ENCODE measurements at regions not wholly inside any gene's neighbourhood (a gene's known extent, or its start where the extent isn't known, plus 50 kb on each side); places are given as distances from the start of the nearest gene placed in this dataset.

DNA sequence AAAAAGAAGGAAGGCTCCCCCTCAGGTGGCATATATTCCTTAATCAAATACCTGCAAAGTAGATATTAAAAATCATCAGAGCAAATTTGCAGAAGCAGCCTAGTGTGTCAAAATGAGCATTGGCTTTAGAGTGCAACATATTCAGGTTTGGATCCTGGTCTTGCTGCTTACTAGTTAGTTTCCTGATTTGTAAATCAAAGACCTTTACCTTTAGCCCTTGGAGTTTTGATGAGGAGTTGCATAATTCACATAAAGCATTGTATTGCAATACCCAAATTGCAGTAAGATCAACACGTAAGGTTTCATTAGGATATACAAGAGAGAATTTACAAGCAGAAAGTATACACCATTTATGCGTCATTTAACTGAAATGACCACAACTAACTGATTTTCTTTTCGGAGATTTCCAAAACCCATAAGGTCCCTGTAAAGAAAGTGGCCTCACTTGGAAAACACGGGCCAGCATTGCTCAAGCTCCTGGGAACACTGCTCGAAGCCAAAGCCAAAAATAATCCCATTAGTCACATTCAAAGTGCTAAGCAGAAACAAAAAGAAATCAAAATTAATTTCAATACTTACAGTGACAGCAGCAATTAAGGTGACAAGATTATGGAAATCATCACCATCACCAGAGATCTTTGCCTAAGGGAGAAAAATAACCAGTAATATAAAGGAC is 415.9 kb upstream of the ERCC4 start:
- Histone ChIP-seq H3K9me3 (ENCODE audit: low read length) (no peaks in the 10 kb centered on the region), H3K36me3 (ENCODE audit: low read depth, low read length) (no peaks in the 10 kb centered on the region), H3K4me1 (ENCODE audit: insufficient read depth, low read length) (no peaks in the 10 kb centered on the region), H3K4me2 (ENCODE audit: low read length) (no peak overlapping the region), H3K27me3 (ENCODE audit: low read length) (no peaks in the 10 kb centered on the region), H3F3A (ENCODE audit: low read length, unreplicated experiment) (no peaks in the 10 kb centered on the region), H3K27ac (ENCODE audit: low read length) (no peak overlapping the region), H3K9ac (ENCODE audit: low read length) (no peak overlapping the region), H4K20me1 (ENCODE audit: low read length) (no peaks in the 10 kb centered on the region), H3K79me2 (ENCODE audit: low read length) (no peaks in the 10 kb centered on the region), H3K4me3 (ENCODE audit: low read length) (no peak overlapping the region), H3K9me2 (replicated peaks; ENCODE audit: low read length) (no peaks in the 10 kb centered on the region), H2AFZ (ENCODE audit: low read length) (no peak overlapping the region)
- DNase-seq (no peak), ATAC-seq (no peak)
- intact Hi-C loops (cut with micrococcal nuclease), result no loop called here
- TF ChIP-seq, protein P1, sequence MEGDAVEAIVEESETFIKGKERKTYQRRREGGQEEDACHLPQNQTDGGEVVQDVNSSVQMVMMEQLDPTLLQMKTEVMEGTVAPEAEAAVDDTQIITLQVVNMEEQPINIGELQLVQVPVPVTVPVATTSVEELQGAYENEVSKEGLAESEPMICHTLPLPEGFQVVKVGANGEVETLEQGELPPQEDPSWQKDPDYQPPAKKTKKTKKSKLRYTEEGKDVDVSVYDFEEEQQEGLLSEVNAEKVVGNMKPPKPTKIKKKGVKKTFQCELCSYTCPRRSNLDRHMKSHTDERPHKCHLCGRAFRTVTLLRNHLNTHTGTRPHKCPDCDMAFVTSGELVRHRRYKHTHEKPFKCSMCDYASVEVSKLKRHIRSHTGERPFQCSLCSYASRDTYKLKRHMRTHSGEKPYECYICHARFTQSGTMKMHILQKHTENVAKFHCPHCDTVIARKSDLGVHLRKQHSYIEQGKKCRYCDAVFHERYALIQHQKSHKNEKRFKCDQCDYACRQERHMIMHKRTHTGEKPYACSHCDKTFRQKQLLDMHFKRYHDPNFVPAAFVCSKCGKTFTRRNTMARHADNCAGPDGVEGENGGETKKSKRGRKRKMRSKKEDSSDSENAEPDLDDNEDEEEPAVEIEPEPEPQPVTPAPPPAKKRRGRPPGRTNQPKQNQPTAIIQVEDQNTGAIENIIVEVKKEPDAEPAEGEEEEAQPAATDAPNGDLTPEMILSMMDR (conservative IDR thresholded peaks at IDR 0.05; ENCODE audit: low read depth, low read length), result no peak
- no TSS peak for BruUV-seq (replicated peaks)
- POLR2A ChIA-PET (ENCODE audit: unreplicated experiment), result no interaction called here
- CTCF ChIA-PET, result no interaction called here

DNA sequence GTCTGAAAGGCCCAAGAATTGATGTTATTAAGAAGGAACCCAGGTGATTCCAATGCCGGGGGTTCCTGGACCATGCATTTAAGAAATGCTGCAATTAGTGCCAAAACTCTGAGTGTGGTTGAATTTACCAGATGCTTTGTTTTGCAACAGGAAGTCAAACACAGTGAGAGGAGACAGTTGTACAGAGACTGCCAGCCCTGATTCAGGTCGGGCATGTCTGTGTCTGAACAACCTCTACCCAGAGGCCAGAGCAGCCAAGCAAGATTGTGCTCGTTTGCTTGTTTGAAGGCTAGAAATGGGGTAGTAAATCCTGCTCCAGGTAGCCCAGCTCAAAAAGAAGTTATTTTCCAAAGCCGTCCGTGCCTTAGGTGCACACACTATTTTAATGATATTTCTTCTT is 412.4 kb upstream of the ERCC4 start:
- ChIA-PET CTCF (no interaction called here), POLR2A (ENCODE audit: unreplicated experiment) (no interaction called here)
- Histone ChIP-seq H3K4me3 (ENCODE audit: low read length) (no peak overlapping the region), H3K79me2 (ENCODE audit: low read length) (no peaks in the 10 kb centered on the region), H3K36me3 (ENCODE audit: low read depth, low read length) (no peaks in the 10 kb centered on the region), H4K20me1 (ENCODE audit: low read length) (no peaks in the 10 kb centered on the region), H3K9me2 (replicated peaks; ENCODE audit: low read length) (no peaks in the 10 kb centered on the region), H3K27ac (ENCODE audit: low read length) (no peak overlapping the region), H2AFZ (ENCODE audit: low read length) (no peak overlapping the region), H3K9me3 (ENCODE audit: low read length) (no peaks in the 10 kb centered on the region), H3K27me3 (ENCODE audit: low read length) (no peaks in the 10 kb centered on the region), H3K9ac (ENCODE audit: low read length) (no peak overlapping the region), H3K4me2 (ENCODE audit: low read length) (no peak overlapping the region), H3K4me1 (ENCODE audit: insufficient read depth, low read length) (no peaks in the 10 kb centered on the region), H3F3A (ENCODE audit: low read length, unreplicated experiment) (no peaks in the 10 kb centered on the region)
- intact Hi-C loops (cut with micrococcal nuclease), result no loop called here
- ATAC-seq (no peak), DNase-seq (no peak)
- TF ChIP-seq EZH2phosphoT487 (IDR thresholded peaks at IDR 0.05; ENCODE audit: borderline replicate concordance, low read length), result no peak
- TF ChIP-seq, protein P1 (conservative IDR thresholded peaks at IDR 0.05; ENCODE audit: low read depth, low read length), result no peak
- no peak for TF ChIP-seq EZH2 (IDR thresholded peaks at IDR 0.05; ENCODE audit: low read length, unreplicated experiment)
- BruUV-seq (replicated peaks), result no TSS peak

DNA sequence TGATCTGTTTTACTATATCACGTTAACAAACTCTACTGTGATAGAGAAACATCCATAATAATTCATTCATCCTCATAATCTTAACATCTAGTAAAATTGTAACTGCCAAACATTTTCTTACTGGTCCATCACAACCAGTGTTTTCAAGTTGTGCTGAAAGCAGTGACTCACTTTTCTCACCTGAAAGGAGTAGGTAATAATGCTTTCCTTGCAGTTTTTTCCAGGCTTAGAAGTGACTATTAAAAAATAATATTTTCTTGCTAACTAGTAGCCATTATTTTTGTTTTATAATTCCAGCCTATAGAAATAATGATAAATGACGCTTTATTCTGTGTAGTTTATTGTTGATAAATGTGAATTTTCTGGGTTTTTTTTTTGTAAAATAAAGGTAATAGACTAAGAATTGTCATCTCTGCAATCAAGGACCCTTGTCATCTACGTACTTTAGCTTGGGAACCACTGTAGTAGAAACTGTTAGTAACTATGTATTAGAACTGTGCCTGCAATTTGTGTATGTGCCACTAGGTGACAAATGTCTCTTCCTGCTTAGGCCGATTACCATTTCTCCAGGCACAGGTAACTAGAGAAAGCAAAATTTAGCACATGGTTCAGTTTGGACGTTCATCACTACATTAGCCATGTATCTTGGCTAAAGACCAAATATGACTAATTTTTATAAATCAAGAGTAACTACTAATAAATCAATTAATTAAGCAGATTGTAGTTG is 409.4 kb upstream of the ERCC4 start:
- DNase-seq (peak; percentile 4), ATAC-seq (no peak)
- Histone ChIP-seq H3K27me3 (ENCODE audit: low read length) (no peaks in the 10 kb centered on the region), H3F3A (ENCODE audit: low read length, unreplicated experiment) (no peaks in the 10 kb centered on the region), H4K20me1 (ENCODE audit: low read length) (no peaks in the 10 kb centered on the region), H3K4me3 (ENCODE audit: low read length) (no peak overlapping the region), H2AFZ (ENCODE audit: low read length) (no peak overlapping the region), H3K79me2 (ENCODE audit: low read length) (no peaks in the 10 kb centered on the region), H3K27ac (ENCODE audit: low read length) (no peak overlapping the region), H3K9me3 (ENCODE audit: low read length) (no peaks in the 10 kb centered on the region), H3K4me2 (ENCODE audit: low read length) (no peak overlapping the region), H3K9me2 (replicated peaks; ENCODE audit: low read length) (no peaks in the 10 kb centered on the region), H3K36me3 (ENCODE audit: low read depth, low read length) (no peaks in the 10 kb centered on the region), H3K4me1 (ENCODE audit: insufficient read depth, low read length) (no peaks in the 10 kb centered on the region), H3K9ac (ENCODE audit: low read length) (no peak overlapping the region)
- no TSS peak for BruUV-seq (replicated peaks)
- intact Hi-C loops (cut with micrococcal nuclease), result no loop called here
- POLR2A ChIA-PET (ENCODE audit: unreplicated experiment), result no interaction called here
- CTCF ChIA-PET, result no interaction called here
- no peak for TF ChIP-seq EZH2phosphoT487 (IDR thresholded peaks at IDR 0.05; ENCODE audit: borderline replicate concordance, low read length)
- TF ChIP-seq, protein P1 (conservative IDR thresholded peaks at IDR 0.05; ENCODE audit: low read depth, low read length), result peak; percentile 33

Measured in PC-3 (cell line).